Muscle layer of duodenum (tissue), 2 donors: ENCODE measurements at regions not wholly inside any gene's neighbourhood (a gene's known extent, or its start where the extent isn't known, plus 50 kb on each side); places are given as distances from the start of the nearest gene placed in this dataset.

Experiments used
- H3K27ac ChIP-seq: one replicate; pipeline ENCODE4 v1.7.0; 2013; ENCODE audit warnings: mild to moderate bottlenecking, low read length
- H3K27me3 ChIP-seq: one replicate; pipeline ENCODE4 v1.7.0; 2013; ENCODE audit warnings: low read depth, mild to moderate bottlenecking, control low read depth, low read length
- H3K36me3 ChIP-seq, 2 donors: one replicate each; pipeline ENCODE4 v1.7.0; 2013; ENCODE audit warnings: low read length in 2 of 2, control low read depth in 1 of 2, mild to moderate bottlenecking in 1 of 2; ENCODE audit not compliant: insufficient read depth in 2 of 2, control insufficient read depth in 1 of 2
- H3K4me1 ChIP-seq, 2 donors: one replicate each; pipeline ENCODE4 v1.7.0; 2013; ENCODE audit warnings: low read length in 2 of 2, mild to moderate bottlenecking in 2 of 2, control low read depth in 1 of 2, moderate library complexity in 1 of 2; ENCODE audit not compliant: insufficient read depth in 2 of 2, control insufficient read depth in 1 of 2
- H3K4me3 ChIP-seq, 2 donors: one replicate each; pipeline ENCODE4 v1.7.0; 2013; ENCODE audit warnings: low read length in 2 of 2, low read depth in 1 of 2, mild to moderate bottlenecking in 1 of 2
- H3K9me3 ChIP-seq, 2 donors: one replicate each; pipeline ENCODE4 v1.7.0; 2013; ENCODE audit warnings: low read length in 2 of 2, control low read depth in 1 of 2, mild to moderate bottlenecking in 1 of 2; ENCODE audit not compliant: control insufficient read depth in 1 of 2
- donor health status: healthy.

GRCh38 chr4:72627723-72628122 is 58.7 kb upstream of the ADAMTS3 start:
- Histone ChIP-seq H3K36me3 (no peaks in the 10 kb centered on the region), H3K4me3 (no peak overlapping the region), H3K4me1 (no peaks in the 10 kb centered on the region), H3K27ac (no peak overlapping the region), H3K9me3 (no peaks in the 10 kb centered on the region), H3K27me3 (no peaks in the 10 kb centered on the region)
